Stimulated activated CD4-positive, alpha-beta T cell treated with anti-CD3 and anti-CD28 coated beads, TNF-alpha, amount 100 ng/mL, for 24 hours (primary cell): ENCODE measurements at regions not wholly inside any gene's neighbourhood (a gene's known extent, or its start where the extent isn't known, plus 50 kb on each side); places are given as distances from the start of the nearest gene placed in this dataset.
"Not testable (repeated sequence)": the region's sequence is repeated elsewhere in the genome, so short reads cannot be mapped to it uniquely, and the experiment has no call there.

Experiments
- DNase-seq, 3 experiments: peaks; one replicate each; pipeline ENCODE4 v3.0.0-alpha.2; 2020; ENCODE audit warnings: low read depth in 3 of 3

DNA sequence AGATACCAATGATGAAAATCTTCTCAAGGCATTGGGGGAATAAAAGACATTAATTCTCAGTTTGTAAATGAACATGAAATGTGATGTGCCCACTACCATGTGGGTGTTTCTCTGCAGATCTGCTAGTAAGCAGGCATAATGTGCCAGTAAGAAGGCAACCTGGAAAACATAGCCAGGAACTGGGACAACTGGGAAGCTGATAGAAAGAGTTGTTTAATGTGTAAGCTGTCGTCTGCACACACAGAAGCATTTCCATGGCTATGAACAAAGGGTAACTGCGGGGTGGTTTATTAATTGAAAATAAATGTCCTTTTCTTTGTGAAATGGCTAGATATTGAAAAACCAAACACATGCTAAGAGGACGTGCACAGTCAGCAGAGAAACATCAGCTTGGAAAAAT is 52.0 kb downstream of the ZC3H11B start:
- DNase-seq = no peak

DNA sequence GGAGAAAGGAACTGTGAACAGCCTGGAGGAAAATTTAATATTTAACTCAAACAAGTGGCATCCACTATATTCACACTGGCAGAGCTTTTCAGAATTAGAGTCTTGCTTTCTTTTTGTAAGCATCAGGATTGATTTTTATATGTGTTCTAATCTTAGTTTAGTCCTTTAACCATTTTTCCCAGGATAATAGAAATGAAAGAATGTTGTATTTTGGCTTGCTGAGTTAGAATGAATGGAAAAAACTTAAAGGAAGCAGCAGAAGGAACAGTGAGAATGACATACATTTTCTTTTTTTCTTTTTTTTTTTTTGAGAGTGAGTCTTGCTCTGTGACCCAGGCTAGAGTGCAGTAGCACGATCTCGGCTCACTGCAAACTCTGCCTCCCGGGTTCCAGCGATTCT is 53.0 kb downstream of the ZC3H11B start:
- no peak for DNase-seq

- no peak for DNase-seq
These were observed 57.1 kb downstream of the ZC3H11B start for GRCh38 chr1:219555806-219556205.

- no peak for DNase-seq
These were observed 57.7 kb downstream of the ZC3H11B start for GRCh38 chr1:219555031-219555692.

GRCh38 chr1:219553934-219554502 is 58.9 kb downstream of the ZC3H11B start:
- DNase-seq = no peak

- DNase-seq = no peak
These were observed 62.7 kb downstream of the ZC3H11B start for GRCh38 chr1:219550201-219550600.

GRCh38 chr1:219549215-219549614 is 63.7 kb downstream of the ZC3H11B start:
- no peak for DNase-seq

DNA sequence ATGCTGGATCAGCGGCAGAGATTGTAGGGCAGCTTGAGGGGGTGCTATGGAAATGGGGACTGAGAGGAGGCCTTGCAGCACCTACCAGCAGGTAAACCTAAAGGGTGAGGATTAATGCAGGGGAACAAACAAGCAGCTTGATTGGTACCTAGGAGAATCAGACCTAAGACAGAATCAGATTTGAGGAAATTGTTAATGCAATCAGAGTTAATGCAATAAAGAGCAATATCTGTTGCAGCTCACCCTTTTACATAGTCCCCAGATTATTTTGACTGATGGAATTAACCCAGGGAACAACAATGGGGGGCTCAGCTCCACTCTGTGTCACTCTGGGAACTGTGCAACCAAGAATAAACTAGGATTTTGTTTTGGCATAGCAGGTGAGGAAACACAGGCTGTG is 64.5 kb downstream of the ZC3H11B start:
- DNase-seq = no peak

- DNase-seq = not testable (repeated sequence)
These were observed 67.1 kb downstream of the ZC3H11B start for GRCh38 chr1:219545756-219546155.

DNA sequence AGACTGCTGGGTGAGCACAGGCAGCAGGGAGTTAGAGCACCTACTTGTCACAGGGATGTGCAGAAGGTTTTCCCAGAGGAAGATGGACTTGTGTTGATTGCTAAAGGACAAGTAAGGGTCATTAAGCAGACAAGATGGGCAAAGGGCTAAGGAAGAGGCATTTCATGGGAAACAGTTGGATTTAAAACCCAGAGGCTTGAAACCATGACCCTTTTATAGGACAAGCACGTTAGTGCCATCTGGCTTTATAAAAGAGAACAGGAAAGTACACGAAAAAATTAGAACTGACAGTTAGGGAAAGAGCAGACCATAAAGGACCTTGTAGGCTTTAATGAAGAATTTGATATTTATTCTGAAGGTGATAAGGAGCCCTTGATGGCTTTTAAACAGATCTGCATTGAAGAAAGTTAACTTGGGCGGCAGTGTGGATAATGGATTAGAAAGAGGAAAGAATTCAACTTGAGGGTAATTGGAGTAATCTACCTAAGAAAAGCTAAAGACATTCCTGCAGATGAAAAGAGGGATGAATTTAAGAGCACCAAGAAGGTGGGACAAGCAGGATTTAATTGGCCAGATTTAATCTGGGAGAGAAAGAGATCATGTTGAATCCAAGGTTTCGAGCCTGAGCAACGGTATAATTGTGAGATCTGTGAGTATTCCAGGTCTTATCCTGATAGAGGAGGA is 68.6 kb downstream of the ZC3H11B start:
- no peak for DNase-seq

- no peak for DNase-seq
These were observed 69.9 kb downstream of the ZC3H11B start for GRCh38 chr1:219542828-219543518.

DNA sequence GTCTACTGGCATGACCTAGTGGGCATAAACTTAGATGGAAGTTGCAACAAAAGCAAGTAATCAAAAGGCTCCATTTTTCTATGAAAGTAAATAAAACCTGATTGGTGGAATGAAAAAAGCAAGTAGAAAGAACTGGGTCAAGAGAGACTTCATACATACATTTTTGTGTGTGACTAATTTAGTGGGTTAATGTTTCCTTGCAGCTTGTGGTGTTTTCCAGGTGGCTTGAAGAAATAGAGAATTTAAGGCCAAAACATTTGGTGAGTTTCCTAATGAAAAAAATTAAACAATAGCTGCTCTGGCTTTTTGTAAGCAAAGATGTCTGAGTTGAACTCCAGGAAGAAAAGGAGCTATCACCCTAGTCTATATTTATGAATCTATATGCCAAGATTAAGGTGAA is 71.0 kb downstream of the ZC3H11B start:
- DNase-seq = no peak

DNA sequence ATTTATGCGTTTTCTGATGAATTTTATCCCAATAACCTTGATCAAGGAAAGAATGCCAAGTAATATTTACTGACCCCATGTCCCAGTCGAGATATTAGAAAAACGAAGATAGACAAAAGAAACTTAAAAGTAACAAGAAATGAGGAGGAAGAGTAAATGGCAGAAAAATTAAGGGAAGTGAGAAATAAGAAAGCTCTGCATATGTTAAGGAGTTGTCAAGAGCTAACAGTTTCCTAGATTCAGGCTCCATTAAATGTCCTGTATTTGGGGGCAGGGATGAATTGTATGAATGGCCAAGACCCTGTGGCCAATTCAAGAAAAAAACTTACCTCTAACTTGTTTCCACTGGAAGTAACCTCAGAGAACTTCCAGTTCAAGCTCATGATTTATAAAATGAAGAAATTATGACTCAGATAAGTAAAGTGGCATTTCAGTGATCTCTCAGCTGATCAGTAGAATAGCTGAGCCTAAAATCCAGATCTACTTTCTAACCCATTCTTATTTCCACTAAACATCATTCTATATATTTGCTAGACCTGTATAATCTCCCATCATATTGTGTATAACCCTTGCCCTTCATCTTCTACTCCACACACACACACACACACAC is 73.2 kb downstream of the ZC3H11B start:
- no peak for DNase-seq

DNA sequence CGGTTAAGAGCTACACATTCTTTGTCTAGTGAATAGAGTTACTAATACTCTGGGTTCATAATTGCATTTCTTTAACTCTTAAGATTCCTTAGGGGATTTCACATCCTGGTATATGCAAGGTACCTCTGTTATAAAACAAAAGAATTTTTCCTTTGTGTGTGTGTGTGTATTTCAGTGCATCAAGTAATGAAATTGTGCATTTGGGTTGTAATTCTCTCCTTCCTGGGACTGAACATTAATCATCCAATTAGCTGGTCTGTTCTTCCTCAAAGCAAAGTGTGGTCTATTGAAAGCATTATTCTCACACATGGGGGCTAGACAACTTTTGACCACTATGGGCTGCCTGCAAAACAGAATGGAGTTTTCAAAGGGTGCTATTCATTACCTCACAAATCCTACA is 74.0 kb downstream of the ZC3H11B start:
- no peak for DNase-seq

- DNase-seq = no peak
These were observed 75.7 kb downstream of the ZC3H11B start for GRCh38 chr1:219537223-219537631.

DNA sequence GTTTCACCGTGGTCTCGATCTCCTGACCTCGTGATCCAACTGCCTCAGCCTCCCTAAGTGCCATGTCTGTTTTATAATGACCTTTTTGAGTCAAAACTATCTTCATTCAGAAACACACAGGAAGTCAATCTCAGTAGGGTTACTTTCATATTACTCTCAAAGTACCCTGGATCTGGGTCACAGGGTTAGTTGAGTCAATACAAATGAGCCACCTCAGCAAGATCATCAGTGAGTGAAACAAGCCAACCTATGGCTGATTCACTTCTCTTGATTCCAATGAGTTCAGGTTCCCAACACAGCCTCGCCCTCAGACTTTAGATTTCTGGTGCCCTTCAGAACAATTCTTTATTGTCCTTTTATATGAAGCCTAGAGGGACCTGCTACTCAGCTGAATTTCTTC is 76.9 kb downstream of the ZC3H11B start:
- no peak for DNase-seq

DNA sequence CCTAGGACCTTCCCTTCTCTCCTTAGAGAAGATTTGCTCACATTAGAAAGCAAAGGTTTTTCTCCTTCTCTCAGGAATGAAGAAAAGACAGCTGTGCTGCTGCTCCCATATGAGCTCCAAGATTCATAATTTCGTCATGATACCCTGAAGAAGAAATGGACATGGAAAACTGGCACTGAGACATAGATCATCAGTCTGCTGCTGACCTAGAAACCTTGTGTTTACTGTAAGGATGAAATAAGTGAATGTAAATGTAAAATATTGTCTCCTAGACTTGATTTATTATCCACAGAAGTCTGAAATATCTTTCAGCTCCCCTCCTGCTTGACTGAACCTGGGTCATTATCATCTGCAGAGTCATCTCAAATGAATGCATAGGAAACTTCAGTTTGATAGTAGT is 77.9 kb downstream of the ZC3H11B start:
- DNase-seq = no peak

DNA sequence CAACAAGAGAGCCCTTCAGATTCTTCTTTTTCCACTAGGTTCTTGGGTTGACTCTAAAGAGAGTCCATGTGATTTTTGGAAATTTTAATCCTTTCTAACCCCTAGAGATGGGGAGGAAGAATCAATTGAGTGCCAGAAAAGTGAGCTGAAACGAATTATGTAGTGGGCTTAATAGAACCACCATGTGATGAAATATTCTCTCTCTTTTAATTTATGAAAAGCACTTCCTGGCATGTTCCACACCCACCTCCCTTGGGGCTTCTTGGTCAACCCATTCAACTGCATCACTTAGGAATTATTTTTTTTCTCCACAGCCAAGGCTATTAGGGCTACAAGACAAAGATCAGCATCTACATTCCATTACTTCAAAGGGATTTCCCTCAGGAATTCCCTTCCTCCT is 79.6 kb downstream of the ZC3H11B start:
- no peak for DNase-seq

GRCh38 chr1:219529116-219529515 is 83.8 kb downstream of the ZC3H11B start:
- no peak for DNase-seq

DNA sequence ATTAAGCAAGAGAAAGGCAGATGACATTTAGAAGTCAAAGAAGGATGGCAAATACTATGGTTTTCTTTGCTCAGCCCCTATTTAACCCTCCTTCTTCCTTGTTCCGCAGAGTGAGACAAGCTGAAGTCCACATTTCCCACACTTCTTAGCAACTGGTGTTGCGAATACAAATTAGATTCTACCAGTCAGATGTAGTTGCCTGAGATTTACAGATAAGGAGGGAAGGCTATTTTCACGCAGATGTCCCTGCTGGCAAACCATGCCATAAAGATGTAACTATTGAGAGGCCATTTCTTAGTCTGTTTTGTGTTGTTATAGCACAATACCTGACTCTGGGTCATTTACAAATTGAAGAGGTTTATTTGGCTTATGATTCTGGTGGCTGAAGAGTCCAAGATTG is 84.3 kb downstream of the ZC3H11B start:
- DNase-seq = no peak

DNA sequence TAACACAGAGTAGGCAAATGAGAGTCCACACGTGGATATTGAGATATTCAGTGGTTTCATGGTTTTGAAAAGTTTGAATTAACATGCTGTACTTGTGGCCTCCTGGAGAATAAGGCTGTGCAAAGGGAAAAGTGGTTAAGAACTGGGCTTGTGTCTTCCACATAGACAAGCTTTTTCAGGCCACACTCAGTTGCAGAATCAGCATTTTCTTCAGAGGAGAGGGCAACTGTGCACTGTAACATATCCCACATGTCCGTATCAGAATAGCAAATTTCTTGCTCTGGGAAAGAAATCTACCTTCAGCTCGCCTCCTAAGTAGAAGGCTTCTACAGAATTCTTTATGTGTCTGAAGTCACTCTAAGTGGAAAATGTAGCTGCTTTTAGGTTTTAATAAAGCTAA is 84.9 kb downstream of the ZC3H11B start:
- DNase-seq = no peak

GRCh38 chr1:219526074-219526473 is 86.8 kb downstream of the ZC3H11B start:
- no peak for DNase-seq
